Tibial nerve (tissue), 4 donors: ENCODE measurements at regions not wholly inside any gene's neighbourhood (a gene's known extent, or its start where the extent isn't known, plus 50 kb on each side); places are given as distances from the start of the nearest gene placed in this dataset.
A peak's percentile ranks its signal among the peaks of the same experiment; 100 is the strongest.

Experiments used
- DNase-seq, 2 donors: peaks; one replicate each; pipeline ENCODE4 v3.0.0-alpha.2; 2019; ENCODE audit warnings: low spot score in 2 of 2
- H3K27ac ChIP-seq, 4 donors: fragments of 200-600 bp; sonication (generic) in 3 of 4; one replicate each; pipeline ENCODE4 v1.5.1; 2017 to 2019; ENCODE audit warnings: mild to moderate bottlenecking in 1 of 4
- H3K27me3 ChIP-seq, 2 donors: fragments of 200-600 bp; sonication (generic) in 1 of 2; one replicate each; pipeline versions ENCODE4 v1.5.1 to v1.6.0; 2017 to 2019
- H3K36me3 ChIP-seq, 3 donors: fragments of 200-600 bp; sonication (generic); one replicate each; pipeline ENCODE4 v1.5.1; 2018 to 2019
- H3K4me1 ChIP-seq, 4 donors: fragments of 200-600 bp; sonication (generic) in 3 of 4; one replicate each; pipeline ENCODE4 v1.5.1; 2017 to 2019
- H3K4me3 ChIP-seq, 4 donors: fragments of 200-600 bp; sonication (generic) in 3 of 4; one replicate each; pipeline ENCODE4 v1.5.1; 2017 to 2019; ENCODE audit warnings: mild to moderate bottlenecking in 1 of 4, moderate library complexity in 1 of 4
- H3K9me3 ChIP-seq, 4 donors: fragments of 200-600 bp; sonication (generic) in 3 of 4; one replicate each; pipeline ENCODE4 v1.5.1; 2017 to 2019
- CTCF ChIP-seq, 5 experiments: fragments of 200-600 bp in 3 of 5; fragments of 450-650 bp in 2 of 5; sonication (generic) in 3 of 5; IDR thresholded peaks; one replicate each; pipeline ENCODE4 v1.5.1; 2016 to 2019; ENCODE audit warnings: antibody characterized with exemption in 5 of 5, mild to moderate bottlenecking in 3 of 5, moderate library complexity in 2 of 5
- EP300 ChIP-seq, 2 donors: sonication (generic); formaldehyde crosslinking; IDR thresholded peaks; one replicate each; pipeline ENCODE4 v1.6.1; 2017; ENCODE audit warnings: antibody characterized with exemption in 2 of 2, mild to moderate bottlenecking in 1 of 2
- POLR2A ChIP-seq, 2 donors: fragments of 450-650 bp; IDR thresholded peaks; one replicate each; pipeline ENCODE4 v1.6.1; 2017; ENCODE audit warnings: antibody characterized with exemption in 2 of 2, mild to moderate bottlenecking in 2 of 2, moderate library complexity in 2 of 2
- WGBS, 2 donors: methylation state at CpG; one replicate each; pipeline ENCODE4 v1.1.5; 2018; 5-methylcytosine and 5-hydroxymethylcytosine counted together

- no peaks in the 10 kb centered on the region for H3K27me3 ChIP-seq
- H3K9me3 ChIP-seq: no peaks in the 10 kb centered on the region
- no peak overlapping the region for H3K4me3 ChIP-seq
- WGBS, 2 donors: 88 to 93% methylated on average over 8 of the region's 8 CpGs
- no peak for DNase-seq
- H3K4me1 ChIP-seq: no peaks in the 10 kb centered on the region
- H3K36me3 ChIP-seq: no peaks in the 10 kb centered on the region
- TF ChIP-seq POLR2A (IDR thresholded peaks at IDR 0.05) (no peak), CTCF (IDR thresholded peaks at IDR 0.05) (no peak)
- no peak overlapping the region for H3K27ac ChIP-seq
Observed at GRCh38 chr10:18777258-18777657, 118.0 kb downstream of the ARL5B start.

- no peaks in the 10 kb centered on the region for H3K36me3 ChIP-seq
- 16 to 22% methylated on average over 3 of the region's 3 CpGs for WGBS, 2 donors
- H3K4me3 ChIP-seq: no peak overlapping the region
- no peaks in the 10 kb centered on the region for H3K27me3 ChIP-seq
- TF ChIP-seq EP300 (IDR thresholded peaks at IDR 0.05): no peak
- TF ChIP-seq POLR2A (IDR thresholded peaks at IDR 0.05): no peak
- no peak for TF ChIP-seq CTCF (IDR thresholded peaks at IDR 0.05)
- no peaks in the 10 kb centered on the region for H3K4me1 ChIP-seq
- DNase-seq: no peak
- peaks cover 0 to 6% (median 0%) of the 10 kb centered on the region in 4 donors for H3K9me3 ChIP-seq
- no peak overlapping the region for H3K27ac ChIP-seq
Observed at GRCh38 chr10:18786478-18786877, 127.2 kb downstream of the ARL5B start.

- WGBS, 2 donors: 22 to 24% methylated on average over 3 of the region's 3 CpGs
- no peak for DNase-seq
- Histone ChIP-seq H3K36me3 (no peaks in the 10 kb centered on the region), H3K4me3 (no peak overlapping the region), H3K27me3 (no peaks in the 10 kb centered on the region), H3K4me1 (peaks cover 0 to 4% (median 0%) of the 10 kb centered on the region in 4 donors), H3K27ac (no peak overlapping the region), H3K9me3 (no peaks in the 10 kb centered on the region)
- TF ChIP-seq CTCF (IDR thresholded peaks at IDR 0.05): peak in 3 of 5 experiments; percentile 15 to 35 (median 18)
- TF ChIP-seq EP300 (IDR thresholded peaks at IDR 0.05): no peak
- no peak for TF ChIP-seq POLR2A (IDR thresholded peaks at IDR 0.05)
Observed at GRCh38 chr10:18793951-18794350, 134.7 kb downstream of the ARL5B start.

GRCh38 chr10:18795549-18795948 is 136.3 kb downstream of the ARL5B start:
- DNase-seq: no peak
- Histone ChIP-seq H3K9me3 (no peaks in the 10 kb centered on the region), H3K4me1 (peaks cover 0 to 4% (median 0%) of the 10 kb centered on the region in 4 donors), H3K36me3 (no peaks in the 10 kb centered on the region), H3K4me3 (no peak overlapping the region), H3K27me3 (no peaks in the 10 kb centered on the region), H3K27ac (no peak overlapping the region)
- 89 to 100% methylated on average over 2 to 3 of the region's 3 CpGs for WGBS, 2 donors
- TF ChIP-seq EP300 (IDR thresholded peaks at IDR 0.05) (no peak), CTCF (IDR thresholded peaks at IDR 0.05) (no peak), POLR2A (IDR thresholded peaks at IDR 0.05) (no peak)

- TF ChIP-seq EP300 (IDR thresholded peaks at IDR 0.05): no peak
- no peak for TF ChIP-seq POLR2A (IDR thresholded peaks at IDR 0.05)
- no peak for TF ChIP-seq CTCF (IDR thresholded peaks at IDR 0.05)
- Histone ChIP-seq H3K4me3 (no peak overlapping the region), H3K9me3 (no peaks in the 10 kb centered on the region), H3K4me1 (peaks cover 0 to 4% (median 0%) of the 10 kb centered on the region in 4 donors), H3K36me3 (no peaks in the 10 kb centered on the region), H3K27me3 (no peaks in the 10 kb centered on the region), H3K27ac (no peak overlapping the region)
- DNase-seq: no peak
- 64 to 65% methylated on average over 3 of the region's 3 CpGs for WGBS, 2 donors
Observed at GRCh38 chr10:18797286-18797685, 138.1 kb downstream of the ARL5B start.
